ENCODE measurements at regions not wholly inside any gene's neighbourhood (a gene's known extent, or its start where the extent isn't known, plus 50 kb on each side); places are given as distances from the start of the nearest gene placed in this dataset.

GRCh38 chr1:14412235-14412634, 186.2 kb upstream of the KAZN start:
- no peak for TF ChIP-seq EZH2 (IDR thresholded peaks at IDR 0.05; ENCODE audit: low read length)
- no peak for TF ChIP-seq CTCF (optimal IDR thresholded peaks at IDR 0.05 in 1 of 3, IDR thresholded peaks at IDR 0.05 in 1 of 3, conservative IDR thresholded peaks at IDR 0.05 in 1 of 3; ENCODE audit: extremely low read depth in 1 of 3, insufficient read depth in 2 of 3, low read length in 3 of 3)
